GM18517 (cell line): ENCODE measurements at regions not wholly inside any gene's neighbourhood (a gene's known extent, or its start where the extent isn't known, plus 50 kb on each side); places are given as distances from the start of the nearest gene placed in this dataset.
"Not testable (repeated sequence)": the region's sequence is repeated elsewhere in the genome, so short reads cannot be mapped to it uniquely, and the experiment has no call there.

Source experiments
- ATAC-seq: cut with Tn5 transposase; IDR thresholded peaks from one replicate; pipeline ENCODE4 v1.9.1; 2021; ENCODE audit warnings: mild to moderate bottlenecking, moderate library complexity; ENCODE audit not compliant: unreplicated experiment

DNA sequence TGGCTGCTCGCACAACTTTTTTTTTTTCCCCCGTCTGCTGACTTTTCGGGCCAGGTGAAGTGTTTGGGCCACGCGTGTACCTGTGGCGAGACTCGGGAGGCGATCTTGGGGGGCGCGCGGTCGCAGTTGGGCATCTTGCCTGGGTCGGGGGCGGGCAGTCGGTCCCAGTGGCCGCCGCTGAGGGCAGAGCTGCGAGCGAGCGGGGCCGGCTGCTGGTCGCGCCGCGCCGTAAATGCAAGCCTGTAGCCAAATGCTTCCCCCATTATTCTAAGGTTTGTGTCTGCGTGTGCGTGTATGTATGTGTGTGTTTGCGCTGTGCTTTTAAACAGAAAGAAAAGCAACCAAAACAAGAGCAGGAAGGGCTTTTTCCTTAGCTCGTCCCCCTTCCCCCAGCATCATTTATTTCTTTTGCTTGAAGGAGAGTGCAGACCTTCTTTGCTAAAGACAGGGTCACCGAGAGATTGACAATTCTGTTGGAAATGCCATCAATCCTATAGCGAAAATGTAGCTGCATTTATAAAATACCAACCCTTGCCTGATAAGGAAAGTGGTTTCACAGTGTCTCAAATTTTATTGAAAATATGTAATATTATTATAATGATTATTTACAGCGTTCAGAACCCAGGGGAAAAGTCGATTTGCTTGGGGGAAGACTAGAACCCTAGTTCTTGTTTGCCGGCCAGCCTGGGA lies 143.2 kb upstream of the ZNF536 start:
- ATAC-seq = no peak

DNA sequence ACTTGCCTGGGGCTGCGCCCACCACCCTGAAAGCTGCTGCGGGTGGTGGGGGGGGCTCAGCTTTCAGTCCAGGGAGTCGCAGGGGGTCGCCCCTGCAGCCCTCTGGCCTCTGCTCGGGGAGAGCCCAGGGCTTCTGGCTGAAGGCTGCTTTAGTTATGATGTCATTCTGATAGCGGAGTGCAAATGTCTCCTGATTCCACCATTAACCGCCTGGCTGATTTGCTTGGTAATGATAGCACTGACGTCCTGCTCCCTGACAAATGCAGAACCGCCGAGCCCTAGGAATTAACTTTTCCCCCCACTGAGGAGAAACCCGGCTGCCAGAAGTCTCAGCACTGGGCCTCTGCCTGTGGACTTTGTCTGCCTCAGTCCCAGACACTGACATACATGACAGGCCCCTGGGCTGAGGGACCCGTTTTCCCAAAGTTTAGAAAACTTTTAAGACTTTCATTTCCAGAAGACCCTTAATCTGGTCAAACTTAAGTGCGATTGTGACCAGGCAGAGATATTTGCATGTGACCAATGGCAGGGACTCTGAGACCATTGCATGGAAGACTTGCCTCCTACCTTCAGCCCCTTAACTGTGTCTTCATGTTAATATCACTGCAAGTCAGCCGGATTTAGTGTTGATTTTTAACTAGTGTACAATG lies 142.5 kb upstream of the ZNF536 start:
- no peak for ATAC-seq

DNA sequence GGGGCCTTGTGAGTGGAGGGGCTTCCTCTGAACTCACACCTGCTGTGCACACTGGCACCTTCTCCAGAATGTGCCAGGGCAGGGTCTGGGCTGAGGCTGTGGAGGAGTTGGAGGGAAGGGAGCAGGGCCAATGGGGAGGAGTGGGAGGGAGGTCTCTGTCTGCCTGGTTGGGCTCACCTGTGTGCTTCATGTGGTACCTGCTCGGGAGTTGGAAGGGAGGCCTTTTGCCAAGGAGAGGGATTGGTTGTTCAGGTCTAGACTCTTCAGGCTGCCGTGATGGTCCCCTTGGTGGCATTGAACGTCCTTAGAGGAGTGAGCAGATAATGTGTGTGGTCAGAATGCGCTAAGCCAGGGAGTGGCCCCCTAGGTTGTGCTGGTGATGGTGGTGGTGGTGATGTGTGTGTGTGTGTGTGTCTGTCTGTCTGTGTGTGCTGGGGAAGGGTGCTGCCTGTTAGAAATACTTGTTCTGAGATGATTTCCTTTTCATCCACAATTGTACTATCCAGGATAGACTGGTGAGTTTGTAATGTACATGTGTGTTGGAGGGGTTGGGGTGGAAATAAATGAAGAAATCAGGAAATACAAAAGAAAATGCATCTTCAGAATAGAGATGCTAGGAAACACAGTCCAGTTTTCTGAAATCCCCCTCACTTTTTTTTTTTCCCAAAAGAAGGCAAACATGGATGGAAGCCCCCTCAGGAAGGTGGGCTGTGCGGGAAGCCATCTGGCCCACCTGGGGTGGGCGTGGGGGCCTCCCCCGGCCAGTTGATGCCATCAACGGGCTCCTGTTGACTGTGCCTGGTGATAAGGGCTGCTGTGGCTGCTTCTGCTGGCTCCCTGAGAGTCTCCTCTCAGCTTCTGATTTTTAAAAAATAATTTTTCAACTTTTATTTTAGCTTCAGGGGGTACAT lies 140.5 kb upstream of the ZNF536 start:
- no peak for ATAC-seq

DNA sequence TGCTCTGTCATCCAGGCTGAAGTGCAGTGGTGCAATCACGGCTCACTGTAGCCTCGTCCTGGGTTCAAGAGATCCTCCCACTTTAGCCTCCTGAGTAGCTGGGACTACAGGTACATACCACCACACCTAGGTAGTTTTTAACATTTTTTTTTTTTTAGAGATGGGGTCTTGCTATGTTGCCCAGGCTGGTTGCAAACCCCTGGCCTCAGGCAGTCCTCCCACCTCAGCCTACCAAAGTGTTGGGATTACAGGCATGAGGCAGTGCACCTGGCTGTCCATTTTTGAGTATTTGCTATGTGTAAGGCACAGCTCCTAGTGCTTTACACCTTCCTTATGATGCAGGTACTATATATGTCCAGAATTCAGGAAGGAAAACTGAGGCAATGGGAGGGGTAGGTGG lies 138.8 kb upstream of the ZNF536 start:
- ATAC-seq = no peak

DNA sequence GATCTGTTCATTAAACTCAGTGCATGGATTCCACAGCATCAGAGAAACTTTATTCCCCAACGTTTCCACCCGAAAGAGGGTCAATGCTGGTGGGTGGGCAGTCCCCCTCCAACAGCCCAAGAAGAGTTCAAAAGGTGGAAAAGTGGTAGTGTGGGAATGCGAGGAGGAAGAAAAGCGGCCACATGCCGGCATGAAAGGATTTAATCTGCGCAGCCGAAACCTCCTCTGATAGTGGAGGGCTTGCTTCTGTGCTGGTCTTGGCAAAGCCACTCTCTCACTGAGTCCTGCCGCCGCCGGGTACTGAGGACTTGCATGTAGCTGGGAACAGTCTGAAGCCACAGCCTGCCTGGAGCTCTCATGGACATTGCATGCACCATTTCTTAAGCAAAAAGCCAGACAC lies 136.2 kb upstream of the ZNF536 start:
- ATAC-seq = no peak

DNA sequence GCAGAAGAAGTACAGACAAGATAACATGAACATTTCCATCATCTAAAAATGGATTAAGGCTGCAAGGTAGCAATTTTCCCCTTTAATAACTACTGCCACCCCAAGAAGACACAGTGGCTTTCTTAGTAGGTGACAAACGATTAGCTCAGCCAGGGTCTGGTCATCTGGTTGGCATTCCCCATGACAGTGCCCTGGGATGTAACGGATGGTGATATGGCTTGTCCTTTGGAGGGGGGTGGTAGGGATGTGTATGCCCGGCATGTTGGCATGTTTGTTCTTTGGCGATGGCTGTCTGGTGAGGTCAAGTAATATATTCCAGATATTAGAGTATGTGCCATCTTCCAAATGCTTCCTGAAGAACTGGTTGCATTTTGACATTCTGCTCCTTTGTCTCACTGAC lies 135.6 kb upstream of the ZNF536 start:
- no peak for ATAC-seq

DNA sequence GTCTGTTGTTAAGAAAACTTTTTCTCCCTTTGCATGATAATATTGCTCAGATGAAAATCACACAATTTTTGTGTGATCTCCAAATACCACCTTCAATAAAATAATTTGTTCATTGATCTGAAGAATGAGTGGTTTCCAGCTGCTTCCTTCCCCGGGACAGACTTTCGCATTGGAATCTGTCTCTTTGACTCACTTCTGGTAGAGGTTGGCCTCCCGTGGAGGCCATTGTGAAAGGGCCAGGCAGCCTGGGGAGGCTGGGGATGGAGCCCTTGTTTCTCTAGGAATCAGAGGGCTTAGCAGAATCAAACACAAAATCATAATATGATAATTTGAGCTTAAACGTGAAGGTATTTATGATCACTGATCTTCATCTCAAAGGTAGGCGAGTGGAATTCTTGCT lies 135.0 kb upstream of the ZNF536 start:
- no peak for ATAC-seq

DNA sequence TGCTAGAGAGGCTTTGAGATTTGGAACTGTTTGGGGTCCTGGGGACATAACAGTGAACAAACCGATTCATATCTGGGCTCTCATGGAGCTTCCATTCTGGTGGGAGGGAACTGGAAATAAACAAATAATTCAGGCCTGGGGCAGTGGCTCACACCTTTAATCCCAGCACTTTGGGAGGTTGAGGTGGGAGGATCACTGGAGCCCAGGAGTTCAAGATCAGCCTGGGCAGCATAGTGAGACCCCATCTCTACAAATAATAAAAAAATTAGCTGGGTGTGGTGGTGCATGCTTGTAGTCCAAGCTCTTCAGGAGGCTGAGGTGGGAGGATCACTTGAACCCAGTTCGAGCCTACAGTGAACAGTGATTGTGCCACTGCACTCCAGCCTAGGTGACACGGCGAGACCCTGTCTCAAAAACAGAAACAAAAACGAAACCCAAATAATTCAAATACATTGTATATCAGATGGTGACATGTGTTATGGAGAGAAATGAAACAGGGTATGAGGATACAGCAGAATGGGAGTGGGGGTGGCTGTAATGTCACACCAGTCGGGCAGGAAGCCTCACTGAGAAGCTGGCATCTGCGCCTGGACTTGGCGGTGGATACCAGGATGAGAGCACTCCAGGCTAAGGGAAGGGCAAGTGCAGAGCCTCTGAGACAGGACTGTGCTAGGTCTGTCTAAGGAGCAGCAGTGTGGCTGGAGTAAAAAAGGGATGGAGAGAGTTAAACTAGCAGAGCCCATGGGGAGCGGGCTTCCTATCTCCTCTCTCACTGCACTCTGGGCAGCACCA lies 131.1 kb upstream of the ZNF536 start:
- no peak for ATAC-seq

DNA sequence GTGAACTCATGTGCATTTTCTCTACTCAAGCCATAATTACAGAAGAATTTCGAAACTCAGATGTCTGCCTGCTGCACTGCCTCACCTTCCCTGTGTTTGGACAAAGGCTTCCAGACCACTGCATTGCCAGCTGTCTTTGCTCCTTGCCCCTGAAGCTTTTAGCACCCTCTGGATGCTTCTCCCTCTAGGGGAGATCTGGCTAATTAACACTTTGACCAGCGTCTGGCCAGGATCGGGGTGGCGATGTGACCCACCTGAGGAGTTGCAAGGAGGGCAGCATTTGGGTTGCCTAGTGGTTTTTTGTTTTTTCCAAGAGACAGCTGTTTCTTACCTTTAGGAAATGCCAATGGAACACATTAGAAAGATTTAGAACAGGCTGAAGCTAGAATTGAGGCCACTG lies 127.7 kb upstream of the ZNF536 start:
- ATAC-seq = no peak

DNA sequence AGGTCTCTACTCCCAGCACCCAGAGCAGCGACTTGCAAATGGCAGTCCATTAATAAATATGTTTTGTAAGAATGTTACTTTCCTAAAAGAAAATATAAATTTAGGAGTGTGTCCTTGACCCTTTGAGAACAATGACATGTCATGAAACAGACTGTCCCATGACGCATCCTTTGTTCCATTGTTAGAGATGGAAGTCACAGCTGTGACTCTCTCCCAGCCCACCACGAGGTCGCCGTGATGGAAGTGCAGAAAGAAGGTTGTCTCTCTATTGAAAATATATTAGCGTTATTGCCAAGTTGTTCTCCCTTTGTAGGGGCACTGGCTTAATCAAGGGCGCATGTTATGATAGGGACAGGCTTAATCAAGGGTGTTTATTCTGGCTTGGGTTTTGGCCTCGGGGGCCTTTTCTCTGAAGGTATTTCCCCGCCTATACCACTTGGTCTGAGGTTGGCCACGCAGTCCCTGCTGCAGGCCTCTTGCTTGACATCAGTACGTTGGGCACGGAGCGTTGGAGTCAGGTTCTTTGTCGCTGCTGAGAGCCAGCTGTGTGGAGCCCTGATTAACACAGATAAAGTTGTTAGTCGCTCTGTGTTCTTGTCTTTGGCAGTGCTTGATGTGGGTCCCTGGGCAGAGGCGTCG lies 126.7 kb upstream of the ZNF536 start:
- no peak for ATAC-seq

DNA sequence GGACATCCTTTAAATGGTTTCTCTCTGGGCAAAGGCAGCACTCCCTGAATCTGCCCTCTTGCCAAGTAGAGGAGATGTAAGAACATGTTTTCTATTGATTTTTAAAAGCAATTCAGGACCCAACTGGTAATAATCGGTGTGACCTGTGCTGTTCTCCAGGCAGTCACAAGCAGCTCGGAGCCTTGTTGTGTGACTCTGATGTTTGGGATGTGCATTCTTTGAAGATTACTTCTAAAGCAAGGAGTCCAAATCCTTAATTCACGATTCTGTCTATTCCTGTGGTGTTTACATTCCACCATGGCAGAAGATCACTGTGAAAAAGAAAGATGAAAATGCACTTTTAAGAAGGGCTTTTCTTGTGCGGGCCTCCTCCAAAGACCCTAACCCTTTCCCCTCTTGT lies 122.3 kb upstream of the ZNF536 start:
- ATAC-seq = no peak

DNA sequence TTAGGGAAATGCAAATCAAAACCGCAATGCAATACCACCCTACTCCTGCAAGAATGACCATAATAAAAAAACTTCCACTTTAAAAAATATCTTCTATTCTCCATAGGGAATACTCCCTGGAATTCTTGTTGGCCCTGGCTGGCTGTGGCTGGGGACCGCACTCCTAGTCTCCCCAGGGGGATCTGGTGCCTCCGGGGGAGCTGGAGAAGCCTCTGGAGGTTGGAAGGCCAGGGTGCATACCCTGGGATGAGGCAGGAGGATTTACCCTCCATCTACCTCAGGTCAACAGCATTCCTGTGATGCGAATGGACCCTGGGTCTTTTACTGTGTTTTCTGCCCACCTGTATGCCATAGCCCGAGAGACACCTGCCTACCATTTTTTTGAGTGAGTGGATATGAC lies 120.0 kb upstream of the ZNF536 start:
- no peak for ATAC-seq

DNA sequence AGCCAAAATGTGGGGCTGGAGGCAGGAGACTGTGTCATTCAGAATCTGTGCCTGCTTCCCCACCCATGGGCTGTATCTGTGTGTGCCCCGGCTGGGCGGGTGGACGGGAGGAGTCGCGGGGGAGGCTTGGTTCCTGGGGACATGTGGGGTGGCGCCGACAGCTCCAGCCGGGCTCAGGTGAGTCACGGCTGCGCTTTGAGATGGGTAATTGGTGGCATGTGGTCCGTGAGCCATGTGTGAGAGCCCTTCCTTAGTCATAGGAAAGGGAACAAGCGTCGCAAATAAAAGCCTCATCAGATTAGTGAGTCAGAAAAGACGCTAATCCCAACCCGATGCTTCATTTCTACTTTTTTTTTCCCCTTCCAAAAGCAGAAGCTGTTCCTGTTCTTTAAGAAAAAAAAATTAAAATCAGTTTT lies 118.6 kb upstream of the ZNF536 start:
- no peak for ATAC-seq

DNA sequence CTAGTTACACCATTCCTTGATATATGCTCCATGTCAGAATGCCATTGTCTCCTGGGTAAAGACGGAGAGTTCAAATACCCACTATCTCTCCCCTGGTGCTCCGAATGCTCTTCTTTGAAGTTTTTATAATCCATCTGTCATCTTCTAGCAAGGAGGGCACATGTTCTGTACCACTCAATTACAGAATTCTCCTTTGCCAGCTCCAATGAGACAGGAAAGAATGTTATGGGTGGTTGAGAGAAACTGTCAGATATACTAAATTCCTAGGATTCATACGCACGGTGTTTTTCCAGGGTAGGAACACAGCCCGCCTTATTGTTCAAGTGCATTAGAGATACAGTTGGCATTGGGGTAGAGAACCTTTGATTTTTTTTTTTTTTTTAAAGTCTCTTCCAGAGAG lies 118.0 kb upstream of the ZNF536 start:
- ATAC-seq = no peak

DNA sequence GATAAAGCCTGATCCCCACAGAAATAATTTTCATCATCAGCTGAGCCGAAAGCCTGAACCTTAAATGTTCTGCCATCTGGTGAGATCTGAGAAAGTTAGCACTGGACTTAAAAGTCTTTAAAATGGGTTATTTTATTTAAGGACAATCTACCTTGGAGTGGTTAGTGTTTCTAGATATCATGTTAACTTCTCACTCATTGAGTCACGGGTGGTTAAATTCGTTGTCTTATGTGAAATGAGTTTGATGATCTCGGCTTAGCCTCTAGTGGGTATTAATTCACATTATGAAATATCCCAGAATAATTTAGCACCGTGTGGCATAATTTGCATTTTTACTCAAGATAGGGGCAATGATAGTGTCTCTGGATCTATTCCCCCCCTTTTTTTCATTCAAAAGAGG lies 117.4 kb upstream of the ZNF536 start:
- ATAC-seq = no peak

DNA sequence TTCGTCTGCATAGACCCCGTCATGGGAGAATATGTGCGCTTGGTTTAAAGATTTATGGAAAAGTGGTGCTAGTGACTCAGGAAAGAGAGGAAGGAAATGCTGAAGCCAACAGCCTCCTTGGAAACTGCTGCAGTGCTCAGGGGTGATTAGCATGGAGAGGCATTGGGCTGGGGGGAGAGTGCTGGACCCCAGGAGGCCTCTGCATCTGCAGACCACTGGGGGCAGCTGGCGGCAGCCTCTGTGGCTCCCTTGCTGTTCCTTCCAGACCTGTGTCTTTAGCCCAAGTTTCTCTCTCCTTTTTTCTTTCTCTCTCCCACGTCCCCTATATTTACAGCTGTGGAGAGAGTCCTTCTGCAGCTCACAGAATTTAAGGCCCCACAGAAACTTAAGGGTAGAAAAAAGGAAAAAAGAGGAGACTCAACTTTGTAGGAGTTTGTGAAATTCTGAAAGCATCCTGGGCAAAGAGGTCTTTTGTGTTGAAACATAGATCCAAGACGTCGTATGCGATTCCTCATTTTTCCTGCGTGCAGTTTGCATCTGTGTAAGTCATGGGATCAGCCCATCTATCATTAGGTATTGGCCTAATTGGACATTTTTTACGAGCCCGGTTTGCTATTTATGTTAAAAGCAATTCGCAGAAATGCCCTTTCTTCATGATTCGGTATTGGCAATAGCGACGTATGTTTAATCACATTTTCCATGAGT lies 116.2 kb upstream of the ZNF536 start:
- no peak for ATAC-seq

DNA sequence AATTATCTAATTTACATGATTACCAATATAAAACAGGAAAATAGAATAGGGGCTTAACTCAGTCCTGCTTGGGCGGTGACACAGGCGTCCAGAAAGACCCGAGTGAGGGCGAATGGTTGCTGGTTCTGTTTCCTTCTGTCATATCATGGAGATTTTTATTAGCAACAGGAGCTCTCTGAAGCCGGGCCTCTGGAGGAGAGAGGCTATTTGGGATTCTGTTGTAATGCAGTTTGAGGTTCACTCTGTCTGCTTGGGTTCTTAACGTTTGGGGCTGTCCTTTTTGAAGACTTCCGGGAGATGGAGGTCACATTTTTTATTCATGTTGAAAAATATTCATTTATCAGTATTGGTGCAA lies 115.7 kb upstream of the ZNF536 start:
- ATAC-seq = no peak

DNA sequence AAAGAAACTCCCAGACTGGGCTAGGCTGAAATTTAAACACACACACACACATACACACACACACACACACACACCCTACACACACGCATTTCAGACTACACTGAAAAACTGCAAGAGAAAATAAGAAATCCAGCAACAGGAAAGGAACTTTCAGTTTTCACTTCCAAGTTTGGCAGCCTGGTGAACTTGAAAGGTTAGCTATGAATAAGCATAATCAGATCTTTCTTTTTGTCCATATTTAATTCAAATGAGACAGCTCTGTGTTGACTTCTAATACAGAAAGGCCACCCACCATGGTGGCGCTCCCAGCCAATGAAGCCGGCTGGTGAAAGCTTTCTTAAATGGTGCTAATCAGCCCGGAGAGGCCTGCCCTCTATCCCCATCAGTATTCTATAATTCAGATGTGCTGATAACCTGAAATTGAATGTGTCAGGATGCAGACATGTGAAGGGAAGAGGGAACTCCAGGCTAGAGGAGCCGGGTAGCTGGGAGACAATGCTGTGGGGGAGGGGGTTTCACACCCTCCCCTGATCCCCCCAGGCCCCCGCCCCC lies 108.3 kb upstream of the ZNF536 start:
- ATAC-seq = no peak

DNA sequence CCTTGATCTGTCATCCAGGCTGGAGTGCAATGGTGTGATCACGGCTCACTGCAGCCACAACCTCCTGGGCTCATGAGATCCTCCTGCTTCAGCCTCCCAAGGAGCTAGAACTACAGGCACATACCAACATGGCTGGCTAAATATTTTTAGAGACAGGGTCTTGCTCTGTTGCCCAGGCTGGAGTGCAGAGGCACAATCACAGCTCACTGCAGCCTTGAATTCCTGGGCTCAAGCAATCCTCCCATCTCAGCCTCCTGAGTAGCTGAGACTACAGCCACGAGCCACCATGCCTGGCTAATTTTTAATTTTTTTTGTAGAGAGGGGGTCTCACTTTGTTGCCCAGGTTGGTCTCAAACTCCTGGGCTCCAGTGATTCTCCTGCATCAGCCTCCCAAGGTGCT lies 106.3 kb upstream of the ZNF536 start:
- not testable (repeated sequence) for ATAC-seq

DNA sequence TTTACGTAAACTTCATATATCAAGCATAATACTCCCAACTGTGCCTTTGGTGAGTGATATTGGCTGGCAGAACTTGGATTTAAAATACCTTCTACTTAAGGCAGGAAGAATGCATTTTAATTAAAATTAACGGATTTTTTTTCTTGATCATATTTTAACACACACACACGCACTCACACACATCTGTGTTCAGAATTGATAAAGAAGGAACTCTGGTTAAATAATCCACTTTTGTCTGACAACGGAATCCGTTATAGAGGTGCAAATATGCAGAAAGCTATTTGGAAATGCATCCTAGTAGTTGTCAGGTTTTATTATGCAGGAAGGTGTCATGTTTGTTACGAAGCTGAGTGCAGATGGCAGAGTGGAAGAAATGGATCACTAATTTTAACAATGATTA lies 105.5 kb upstream of the ZNF536 start:
- no peak for ATAC-seq
